Smooth muscle cell (in vitro differentiated cells): ENCODE measurements at regions not wholly inside any gene's neighbourhood (a gene's known extent, or its start where the extent isn't known, plus 50 kb on each side); places are given as distances from the start of the nearest gene placed in this dataset.

Experiments used
- DNase-seq: peaks from one replicate; lab custom pipeline; 2025; ENCODE audit not compliant: unreplicated experiment; lab: John Stamatoyannopoulos, UW
- H2AFZ ChIP-seq: fragments of 200-600 bp; sonication (generic); 2 replicates; pipeline ENCODE4 v1.6.0; 2016; ENCODE audit warnings: antibody characterized with exemption, low read depth, mild to moderate bottlenecking
- H3F3A ChIP-seq: fragments of 200-600 bp; sonication (generic); 2 replicates; pipeline ENCODE4 v1.6.0; 2017; ENCODE audit warnings: antibody characterized with exemption, low read depth
- H3K27ac ChIP-seq: fragments of 200-600 bp; sonication (generic); 2 replicates; pipeline ENCODE4 v1.5.1; 2016; ENCODE audit warnings: low read depth, mild to moderate bottlenecking
- H3K27me3 ChIP-seq: fragments of 200-600 bp; sonication (generic); 2 replicates; pipeline ENCODE4 v1.6.1; 2016; ENCODE audit warnings: low read depth, mild to moderate bottlenecking
- H3K36me3 ChIP-seq: fragments of 200-600 bp; sonication (generic); 2 replicates; pipeline ENCODE4 v1.5.1; 2016; ENCODE audit warnings: low read depth
- H3K4me1 ChIP-seq: fragments of 200-600 bp; sonication (generic); 2 replicates; pipeline ENCODE4 v1.5.1; 2016; ENCODE audit warnings: low read depth
- H3K4me2 ChIP-seq: fragments of 200-600 bp; sonication (generic); 2 replicates; pipeline ENCODE4 v1.6.0; 2016; ENCODE audit warnings: mild to moderate bottlenecking
- H3K4me3 ChIP-seq: fragments of 200-600 bp; sonication (generic); 2 replicates; pipeline ENCODE4 v1.5.1; 2016; ENCODE audit warnings: mild to moderate bottlenecking
- H3K79me2 ChIP-seq: fragments of 200-600 bp; sonication (generic); 2 replicates; pipeline ENCODE4 v1.6.0; 2016; ENCODE audit warnings: low read depth, mild to moderate bottlenecking
- H3K9ac ChIP-seq: fragments of 200-600 bp; sonication (generic); 2 replicates; pipeline ENCODE4 v1.6.0; 2016; ENCODE audit warnings: low read depth
- H3K9me3 ChIP-seq: fragments of 200-600 bp; sonication (generic); replicated peaks from 2 replicates; pipeline ENCODE4 v1.5.1; 2016; ENCODE audit warnings: low read depth
- H4K20me1 ChIP-seq: fragments of 200-600 bp; sonication (generic); 2 replicates; pipeline ENCODE4 v1.6.0; 2016; ENCODE audit warnings: low read depth
- WGBS: methylation state at CpG from one replicate; pipeline ENCODE4 v1.1.7; 2016; ENCODE audit warnings: low lambda C conversion rate; 5-methylcytosine and 5-hydroxymethylcytosine counted together
- TF ChIP-seq, protein P1 (sequence below): fragments of 200-600 bp; sonication (generic); IDR thresholded peaks from 2 replicates; pipeline ENCODE4 v1.5.1; 2017; ENCODE audit warnings: borderline replicate concordance, mild to moderate bottlenecking, antibody characterized with exemption; ENCODE audit not compliant: insufficient read depth, poor library complexity, severe bottlenecking

DNA sequence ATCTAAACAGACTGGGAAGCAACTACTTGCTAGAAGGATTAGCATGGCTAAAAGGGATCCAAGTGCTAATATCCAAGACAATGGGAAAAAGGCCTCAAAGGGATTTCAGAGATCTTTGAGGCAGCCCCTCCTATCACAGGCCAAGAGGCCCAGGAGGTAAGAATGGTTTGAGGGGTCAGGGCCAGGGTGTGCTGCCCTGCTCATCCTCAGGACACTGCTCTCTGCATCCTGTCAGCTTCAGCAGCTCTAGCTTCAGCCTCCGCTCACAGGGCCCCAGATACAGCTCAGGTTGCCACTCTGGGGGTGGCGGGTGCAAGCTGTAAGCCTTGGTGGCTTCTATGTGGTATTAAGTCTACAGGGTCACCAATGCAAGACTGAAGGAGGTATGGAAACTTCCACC is 278.7 kb downstream of the PARP8 start:
- 81% methylated on average over 2 of the region's 2 CpGs for WGBS
- Histone ChIP-seq H4K20me1 (no peaks in the 10 kb centered on the region), H3K4me3 (no peak overlapping the region), H3K4me1 (no peaks in the 10 kb centered on the region), H3K27me3 (no peaks in the 10 kb centered on the region), H3K79me2 (no peaks in the 10 kb centered on the region), H3K9ac (no peak overlapping the region), H3K9me3 (no peaks in the 10 kb centered on the region), H2AFZ (no peak overlapping the region), H3K36me3 (no peaks in the 10 kb centered on the region), H3F3A (no peaks in the 10 kb centered on the region), H3K27ac (no peak overlapping the region), H3K4me2 (no peak overlapping the region)
- TF ChIP-seq, protein P1, sequence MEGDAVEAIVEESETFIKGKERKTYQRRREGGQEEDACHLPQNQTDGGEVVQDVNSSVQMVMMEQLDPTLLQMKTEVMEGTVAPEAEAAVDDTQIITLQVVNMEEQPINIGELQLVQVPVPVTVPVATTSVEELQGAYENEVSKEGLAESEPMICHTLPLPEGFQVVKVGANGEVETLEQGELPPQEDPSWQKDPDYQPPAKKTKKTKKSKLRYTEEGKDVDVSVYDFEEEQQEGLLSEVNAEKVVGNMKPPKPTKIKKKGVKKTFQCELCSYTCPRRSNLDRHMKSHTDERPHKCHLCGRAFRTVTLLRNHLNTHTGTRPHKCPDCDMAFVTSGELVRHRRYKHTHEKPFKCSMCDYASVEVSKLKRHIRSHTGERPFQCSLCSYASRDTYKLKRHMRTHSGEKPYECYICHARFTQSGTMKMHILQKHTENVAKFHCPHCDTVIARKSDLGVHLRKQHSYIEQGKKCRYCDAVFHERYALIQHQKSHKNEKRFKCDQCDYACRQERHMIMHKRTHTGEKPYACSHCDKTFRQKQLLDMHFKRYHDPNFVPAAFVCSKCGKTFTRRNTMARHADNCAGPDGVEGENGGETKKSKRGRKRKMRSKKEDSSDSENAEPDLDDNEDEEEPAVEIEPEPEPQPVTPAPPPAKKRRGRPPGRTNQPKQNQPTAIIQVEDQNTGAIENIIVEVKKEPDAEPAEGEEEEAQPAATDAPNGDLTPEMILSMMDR: no peak
- DNase-seq: no peak

DNA sequence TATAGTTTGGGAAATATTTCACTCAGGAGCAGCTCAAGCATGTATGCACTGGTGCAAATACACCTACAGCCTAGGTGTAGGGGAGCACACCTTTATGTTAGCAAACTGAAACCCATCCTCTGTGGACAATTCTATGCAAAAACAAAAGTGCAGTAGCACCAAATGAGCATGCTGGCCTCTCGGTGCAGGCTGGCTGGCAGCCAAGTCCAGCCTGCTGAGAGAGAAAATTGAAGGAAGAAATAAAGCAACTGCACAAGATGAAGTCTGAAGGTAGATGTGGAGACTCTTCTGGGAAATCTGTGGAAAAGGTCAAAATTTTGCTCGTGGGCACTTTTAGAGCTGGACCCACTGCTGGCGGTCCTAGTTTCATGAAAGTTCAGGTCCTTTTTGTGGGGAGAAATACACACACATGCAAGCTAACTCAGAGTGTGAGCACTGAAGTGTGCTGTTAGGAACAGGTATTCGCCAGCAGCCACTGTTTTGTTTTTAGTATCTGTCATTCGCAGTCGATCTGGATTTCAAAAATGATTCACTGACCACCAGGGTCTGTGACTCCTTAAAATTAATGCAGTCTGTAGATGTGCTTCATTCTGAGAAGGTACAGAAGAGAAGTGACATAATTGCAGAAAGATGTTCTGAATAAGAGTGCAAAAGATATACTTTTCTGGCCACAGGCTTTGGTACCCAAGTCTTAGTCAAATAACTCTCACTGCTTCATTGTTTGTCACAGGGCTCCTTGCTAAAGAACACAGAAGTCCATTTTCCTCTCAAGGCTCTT is 281.7 kb downstream of the PARP8 start:
- no peaks in the 10 kb centered on the region for H4K20me1 ChIP-seq
- H3K27me3 ChIP-seq: no peaks in the 10 kb centered on the region
- no peak for DNase-seq
- no peaks in the 10 kb centered on the region for H3K36me3 ChIP-seq
- no peaks in the 10 kb centered on the region for H3K4me1 ChIP-seq
- TF ChIP-seq, protein P1: no peak
- no peak overlapping the region for H3K27ac ChIP-seq
- H3K4me2 ChIP-seq: no peak overlapping the region
- no peaks in the 10 kb centered on the region for H3K9me3 ChIP-seq
- no peak overlapping the region for H3K4me3 ChIP-seq
- H3K79me2 ChIP-seq: no peaks in the 10 kb centered on the region
- 78% methylated on average over 6 of the region's 6 CpGs for WGBS
- H2AFZ ChIP-seq: no peak overlapping the region
- H3F3A ChIP-seq: no peaks in the 10 kb centered on the region
- H3K9ac ChIP-seq: no peak overlapping the region

DNA sequence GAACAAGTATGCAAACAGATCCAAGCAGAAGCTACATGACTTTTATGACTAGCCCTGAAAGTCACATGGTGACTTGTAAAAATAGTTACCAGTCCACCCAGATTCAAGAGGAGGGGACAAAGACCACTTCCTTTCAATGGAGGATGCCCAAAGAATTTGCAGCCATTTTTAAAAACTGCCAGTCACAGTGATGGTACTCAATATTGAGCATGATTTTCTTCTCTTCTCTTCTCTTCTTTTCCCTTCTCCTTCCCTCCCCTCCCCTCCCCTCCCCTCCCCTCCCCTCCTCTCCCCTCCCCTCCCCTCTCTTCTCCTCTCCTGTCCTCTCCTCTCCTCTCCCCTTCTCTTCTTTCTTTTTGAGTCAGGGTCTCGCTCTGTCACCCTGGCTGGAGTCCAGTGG is 286.9 kb downstream of the PARP8 start:
- H3K4me1 ChIP-seq: no peaks in the 10 kb centered on the region
- H3K4me3 ChIP-seq: no peak overlapping the region
- no peaks in the 10 kb centered on the region for H3K36me3 ChIP-seq
- H3F3A ChIP-seq: no peaks in the 10 kb centered on the region
- no peaks in the 10 kb centered on the region for H4K20me1 ChIP-seq
- no CpG with 5 or more reads among the region's 1 CpG for WGBS
- H3K79me2 ChIP-seq: no peaks in the 10 kb centered on the region
- DNase-seq: no peak
- no peaks in the 10 kb centered on the region for H3K9me3 ChIP-seq
- H3K9ac ChIP-seq: no peak overlapping the region
- no peak overlapping the region for H3K27ac ChIP-seq
- TF ChIP-seq, protein P1: no peak
- H2AFZ ChIP-seq: no peak overlapping the region
- H3K4me2 ChIP-seq: no peak overlapping the region
- peaks cover 4% of the 10 kb centered on the region for H3K27me3 ChIP-seq
